Right lobe of liver (tissue), 4 donors: ENCODE measurements at regions not wholly inside any gene's neighbourhood (a gene's known extent, or its start where the extent isn't known, plus 50 kb on each side); places are given as distances from the start of the nearest gene placed in this dataset.

Source experiments
- POLR2A ChIP-seq: fragments of 450-650 bp; IDR thresholded peaks from one replicate; pipeline ENCODE4 v1.6.1; 2017; ENCODE audit warnings: antibody characterized with exemption, mild to moderate bottlenecking
- TF ChIP-seq, protein P1 (sequence below), 4 donors: fragments of 200-600 bp in 3 of 4; fragments of 450-650 bp in 1 of 4; IDR thresholded peaks; one replicate each; pipeline versions ENCODE4 v1.5.1 to v1.8.0; 2016 to 2022; ENCODE audit warnings: antibody characterized with exemption in 4 of 4, mild to moderate bottlenecking in 2 of 4
- donor health status: DM: no; HTN: no; CAD: no.
- donor health status: DM: no; HTN: no; CAD: no.
- donor health status: DM: no; HTN: yes; CAD: no.

DNA sequence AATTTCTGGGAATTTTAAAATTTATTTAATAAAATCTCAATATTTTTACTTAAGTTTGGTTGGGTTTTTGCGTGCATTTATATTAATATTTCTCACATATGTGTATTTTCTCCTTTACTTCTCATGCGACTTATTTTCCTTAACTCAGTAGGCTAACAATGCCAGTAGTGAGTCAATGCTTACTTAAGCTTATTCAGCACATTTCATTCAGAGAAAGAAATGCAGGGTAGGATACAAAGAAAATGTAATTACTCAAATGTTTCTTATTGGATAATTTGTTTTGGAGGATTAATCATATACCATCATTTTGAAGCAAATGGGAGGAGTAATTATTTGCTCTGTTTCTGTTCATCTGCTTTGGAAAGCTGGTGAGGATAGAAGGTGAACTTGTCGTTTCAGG, 623.5 kb downstream of the POM121L12 start:
- TF ChIP-seq POLR2A = no peak
- TF ChIP-seq, protein P1, sequence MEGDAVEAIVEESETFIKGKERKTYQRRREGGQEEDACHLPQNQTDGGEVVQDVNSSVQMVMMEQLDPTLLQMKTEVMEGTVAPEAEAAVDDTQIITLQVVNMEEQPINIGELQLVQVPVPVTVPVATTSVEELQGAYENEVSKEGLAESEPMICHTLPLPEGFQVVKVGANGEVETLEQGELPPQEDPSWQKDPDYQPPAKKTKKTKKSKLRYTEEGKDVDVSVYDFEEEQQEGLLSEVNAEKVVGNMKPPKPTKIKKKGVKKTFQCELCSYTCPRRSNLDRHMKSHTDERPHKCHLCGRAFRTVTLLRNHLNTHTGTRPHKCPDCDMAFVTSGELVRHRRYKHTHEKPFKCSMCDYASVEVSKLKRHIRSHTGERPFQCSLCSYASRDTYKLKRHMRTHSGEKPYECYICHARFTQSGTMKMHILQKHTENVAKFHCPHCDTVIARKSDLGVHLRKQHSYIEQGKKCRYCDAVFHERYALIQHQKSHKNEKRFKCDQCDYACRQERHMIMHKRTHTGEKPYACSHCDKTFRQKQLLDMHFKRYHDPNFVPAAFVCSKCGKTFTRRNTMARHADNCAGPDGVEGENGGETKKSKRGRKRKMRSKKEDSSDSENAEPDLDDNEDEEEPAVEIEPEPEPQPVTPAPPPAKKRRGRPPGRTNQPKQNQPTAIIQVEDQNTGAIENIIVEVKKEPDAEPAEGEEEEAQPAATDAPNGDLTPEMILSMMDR (IDR thresholded peaks at IDR 0.05) = no peak
